HCT116 (cell line): ENCODE measurements at regions not wholly inside any gene's neighbourhood (a gene's known extent, or its start where the extent isn't known, plus 50 kb on each side); places are given as distances from the start of the nearest gene placed in this dataset.

Experiments used
- ATAC-seq: fragments of 200-7000 bp; cut with Tn5 transposase; 2 replicates; pipeline ENCODE4 v1.9.1; 2020; ENCODE audit warnings: mild to moderate bottlenecking, moderate library complexity
- BruUV-seq: library from RNA; stranded (reverse); fragments of 400-500 nt; replicated peaks from 2 replicates; lab custom pipeline; 2021; lab: Mats Ljungman, UMichigan
- CTCF ChIA-PET: fragments of 300-600 bp; sonication (Branson Sonifier 250); formaldehyde crosslinking; loops from one replicate; lab custom pipeline; 2021; ENCODE audit warnings: antibody characterized with exemption; lab: Charles Lee
- POLR2A ChIA-PET: fragments of 300-600, 350-600 bp; sonication (Branson Sonifier 250); formaldehyde crosslinking; loops from one replicate; lab custom pipeline; 2021; ENCODE audit warnings: antibody characterized with exemption; lab: Charles Lee
- RAD21 ChIA-PET, 2 experiments: fragments of 300-600 bp; sonication (Branson Sonifier 250); formaldehyde crosslinking; loops; one replicate each; lab custom pipeline; 2023; ENCODE audit warnings: low total read pairs in 2 of 2; ENCODE audit not compliant: uncharacterized antibody in 2 of 2, unreplicated experiment in 2 of 2, low non-redundant PET in 1 of 2; lab: Charles Lee
- DNase-seq: peaks from one replicate; pipeline ENCODE4 v3.0.0-alpha.2; 2010; ENCODE audit warnings: low read depth, low spot score
- H2AFZ ChIP-seq: fragments of 200-600 bp; shearing (Covaris generic), sonication (generic); 2 replicates; pipeline ENCODE4 v1.6.1; 2017; ENCODE audit warnings: low read depth, mixed run types, mixed read lengths, antibody characterized with exemption, low read length; ENCODE audit not compliant: poor library complexity, severe bottlenecking
- H3K27ac ChIP-seq: 2 replicates; pipeline ENCODE4 v1.5.1; 2012; ENCODE audit warnings: low read depth, low read length
- H3K27me3 ChIP-seq: fragments of 200-600 bp; sonication (generic); 2 replicates; pipeline ENCODE4 v1.6.1; 2016; ENCODE audit warnings: mixed run types, low read length, mixed read lengths; ENCODE audit not compliant: insufficient read depth
- H3K36me3 ChIP-seq, 2 experiments: fragments of 200-500 bp in 1 of 2; fragments of 200-600 bp in 1 of 2; sonication (Bioruptor generic) in 1 of 2; sonication (generic) in 1 of 2; 2 replicates each; pipeline versions ENCODE4 v1.5.1 to v1.6.1; 2014 to 2016; ENCODE audit warnings: low read length in 2 of 2, inconsistent platforms in 1 of 2, mixed read lengths in 1 of 2, mixed run types in 1 of 2; ENCODE audit not compliant: insufficient read depth in 2 of 2, control insufficient read depth in 1 of 2
- H3K4me1 ChIP-seq, 2 experiments: fragments of 200-600 bp in 1 of 2; sonication (generic) in 1 of 2; 2 replicates each; pipeline versions ENCODE4 v1.5.1 to v1.6.1; 2012 to 2017; ENCODE audit warnings: low read length in 2 of 2, inconsistent platforms in 1 of 2, mild to moderate bottlenecking in 1 of 2, mixed read lengths in 1 of 2, mixed run types in 1 of 2, moderate library complexity in 1 of 2; ENCODE audit not compliant: insufficient read depth in 2 of 2, control insufficient read depth in 1 of 2
- H3K4me2 ChIP-seq: fragments of 200-600 bp; sonication (generic); 2 replicates; pipeline ENCODE4 v1.6.1; 2017; ENCODE audit warnings: mixed run types, low read length, mixed read lengths
- H3K4me3 ChIP-seq, 2 experiments: fragments of 200-600 bp in 1 of 2; sonication (generic) in 1 of 2; replicated peaks in 1 of 2; 2 replicates each; pipeline ENCODE4 v1.5.1; 2011 to 2016; ENCODE audit warnings: low read length in 2 of 2, control low read depth in 1 of 2, low read depth in 1 of 2, mild to moderate bottlenecking in 1 of 2, mixed read lengths in 1 of 2, mixed run types in 1 of 2
- H3K79me2 ChIP-seq: fragments of 200-600 bp; sonication (generic); 2 replicates; pipeline ENCODE4 v1.6.1; 2017; ENCODE audit warnings: mild to moderate bottlenecking, mixed run types, low read length, moderate library complexity, mixed read lengths; ENCODE audit not compliant: insufficient read depth
- H3K9ac ChIP-seq: fragments of 200-600 bp; sonication (generic); 2 replicates; pipeline ENCODE4 v1.6.1; 2016; ENCODE audit warnings: low read length, mixed read lengths
- H3K9me2 ChIP-seq: fragments of 200-600 bp; sonication (generic), shearing (Covaris generic); 2 replicates; pipeline ENCODE4 v1.6.1; 2017; ENCODE audit warnings: mixed run types, mild to moderate bottlenecking, moderate library complexity; ENCODE audit not compliant: insufficient read depth
- H3K9me3 ChIP-seq, 2 experiments: fragments of 200-500 bp in 1 of 2; fragments of 200-600 bp in 1 of 2; sonication (Bioruptor generic) in 1 of 2; sonication (generic) in 1 of 2; 2 replicates each; pipeline ENCODE4 v1.6.1; 2014 to 2017; ENCODE audit warnings: low read length in 2 of 2, mixed read lengths in 2 of 2, inconsistent platforms in 1 of 2, low read depth in 1 of 2, mild to moderate bottlenecking in 1 of 2, mixed run types in 1 of 2, moderate library complexity in 1 of 2; ENCODE audit not compliant: control insufficient read depth in 1 of 2, insufficient read depth in 1 of 2
- H4K20me1 ChIP-seq: fragments of 200-600 bp; sonication (generic), shearing (Covaris generic); 2 replicates; pipeline ENCODE4 v1.6.1; 2017; ENCODE audit warnings: mixed run types, mild to moderate bottlenecking, moderate library complexity; ENCODE audit not compliant: insufficient read depth
- CEBPB ChIP-seq: IDR thresholded peaks from 2 replicates; pipeline ENCODE4 v1.6.1; 2012; ENCODE audit warnings: low read depth
- EGR1 ChIP-seq: IDR thresholded peaks from 2 replicates; pipeline ENCODE4 v1.6.1; 2012; ENCODE audit warnings: low read depth
- JUND ChIP-seq: IDR thresholded peaks from 2 replicates; pipeline ENCODE4 v1.6.1; 2012
- POLR2AphosphoS5 ChIP-seq: IDR thresholded peaks from 2 replicates; pipeline ENCODE4 v1.6.1; 2011; ENCODE audit warnings: mild to moderate bottlenecking, low read depth, low read length, moderate library complexity
- RAD21 ChIP-seq: IDR thresholded peaks from 2 replicates; pipeline ENCODE4 v1.6.1; 2012; ENCODE audit warnings: low read depth, mild to moderate bottlenecking
- SIN3A ChIP-seq: IDR thresholded peaks from 2 replicates; pipeline ENCODE4 v1.6.1; 2012; ENCODE audit warnings: low read depth
- SP1 ChIP-seq: IDR thresholded peaks from 2 replicates; pipeline ENCODE4 v1.6.1; 2012; ENCODE audit warnings: low read depth
- intact Hi-C: fragments of 100-400 bp; cut with micrococcal nuclease; formaldehyde crosslinking; loops from 2 replicates; pipeline ENCODE4 v1.10.0; 2022
- TF ChIP-seq, protein P1 (sequence below): IDR thresholded peaks from 2 replicates; pipeline ENCODE4 v1.6.1; 2012
- TF ChIP-seq, protein P2 (sequence below): IDR thresholded peaks from 2 replicates; pipeline ENCODE4 v1.6.1; 2011; ENCODE audit warnings: mild to moderate bottlenecking, low read length, moderate library complexity; ENCODE audit not compliant: insufficient replicate concordance; ENCODE audit errors: extremely low read depth
- TF ChIP-seq, protein P3 (sequence below): IDR thresholded peaks from 2 replicates; pipeline ENCODE4 v1.6.1; 2012; ENCODE audit warnings: low read depth

DNA sequence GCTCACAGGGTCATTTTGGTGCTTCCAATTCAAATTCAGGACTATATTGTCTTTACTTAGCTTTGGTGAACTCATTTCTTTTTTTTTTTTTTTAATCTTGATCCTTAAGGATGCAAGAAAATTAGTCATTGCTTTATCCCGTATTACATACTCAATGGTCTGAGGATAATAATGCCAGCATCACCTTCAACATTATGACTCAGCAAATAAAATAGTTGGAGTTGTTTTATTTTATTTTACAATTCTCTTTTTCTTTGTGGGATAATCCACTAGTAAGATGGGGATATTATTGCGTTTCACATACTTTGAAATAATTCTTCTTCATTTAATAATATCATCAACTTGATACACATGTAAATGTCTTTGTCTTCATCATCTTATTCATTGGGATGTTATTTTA lies 954.9 kb upstream of the GYPC start:
- H4K20me1 ChIP-seq = no peaks in the 10 kb centered on the region
- H3K9me2 ChIP-seq = no peaks in the 10 kb centered on the region
- ChIA-PET POLR2A (no interaction called here), CTCF (no interaction called here), RAD21 (no interaction called here)
- intact Hi-C loops = no loop called here
- no peak overlapping the region for H3K4me3 ChIP-seq
- H3K4me1 ChIP-seq = no peaks in the 10 kb centered on the region
- ATAC-seq = no peak
- peaks cover 12 to 17% of the 10 kb centered on the region in 2 experiments; a peak in 2 of 4 replicates for H3K9me3 ChIP-seq
- H3K27ac ChIP-seq = no peak overlapping the region
- no peak overlapping the region for H2AFZ ChIP-seq
- H3K36me3 ChIP-seq = no peaks in the 10 kb centered on the region
- H3K79me2 ChIP-seq = no peaks in the 10 kb centered on the region
- DNase-seq = no peak
- no TSS peak for BruUV-seq
- no peaks in the 10 kb centered on the region for H3K27me3 ChIP-seq
- no peak overlapping the region for H3K4me2 ChIP-seq
- no peak for TF ChIP-seq CEBPB
- TF ChIP-seq RAD21 = no peak
- TF ChIP-seq, protein P1, sequence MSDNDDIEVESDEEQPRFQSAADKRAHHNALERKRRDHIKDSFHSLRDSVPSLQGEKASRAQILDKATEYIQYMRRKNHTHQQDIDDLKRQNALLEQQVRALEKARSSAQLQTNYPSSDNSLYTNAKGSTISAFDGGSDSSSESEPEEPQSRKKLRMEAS = no peak
- TF ChIP-seq SIN3A = no peak
- no peak for TF ChIP-seq POLR2AphosphoS5
- H3K9ac ChIP-seq = no peak overlapping the region

DNA sequence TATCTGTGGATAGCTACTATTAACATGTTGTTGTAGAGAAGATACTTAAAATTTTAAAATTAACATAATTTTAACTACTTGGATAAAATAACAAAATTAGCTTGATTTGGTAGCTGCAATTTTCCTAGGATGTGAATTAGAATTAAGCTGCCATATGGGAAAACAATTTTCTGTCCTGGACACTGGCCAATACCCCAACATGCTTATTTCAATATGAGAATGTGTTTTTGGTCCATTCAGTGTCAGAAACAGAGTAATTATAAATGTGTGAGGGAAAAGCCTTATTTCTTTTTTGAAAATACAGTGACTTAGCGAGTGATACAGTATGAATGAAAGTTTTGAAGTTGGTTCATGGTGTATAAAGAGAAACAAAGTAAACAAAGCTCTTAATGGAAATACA lies 948.3 kb upstream of the GYPC start:
- Histone ChIP-seq H4K20me1 (no peaks in the 10 kb centered on the region), H3K9me2 (no peaks in the 10 kb centered on the region), H3K4me2 (no peak overlapping the region), H3K27me3 (no peaks in the 10 kb centered on the region), H3K79me2 (no peaks in the 10 kb centered on the region), H3K27ac (no peak overlapping the region), H3K9ac (no peak overlapping the region), H3K9me3 (peaks cover 7 to 20% of the 10 kb centered on the region in 2 experiments; a peak in 2 of 4 replicates), H3K4me1 (no peaks in the 10 kb centered on the region), H3K36me3 (no peaks in the 10 kb centered on the region), H2AFZ (no peak overlapping the region), H3K4me3 (no peak overlapping the region)
- TF ChIP-seq EGR1 (no peak), CEBPB (no peak), JUND (no peak), SIN3A (no peak), SP1 (no peak)
- TF ChIP-seq, protein P2, sequence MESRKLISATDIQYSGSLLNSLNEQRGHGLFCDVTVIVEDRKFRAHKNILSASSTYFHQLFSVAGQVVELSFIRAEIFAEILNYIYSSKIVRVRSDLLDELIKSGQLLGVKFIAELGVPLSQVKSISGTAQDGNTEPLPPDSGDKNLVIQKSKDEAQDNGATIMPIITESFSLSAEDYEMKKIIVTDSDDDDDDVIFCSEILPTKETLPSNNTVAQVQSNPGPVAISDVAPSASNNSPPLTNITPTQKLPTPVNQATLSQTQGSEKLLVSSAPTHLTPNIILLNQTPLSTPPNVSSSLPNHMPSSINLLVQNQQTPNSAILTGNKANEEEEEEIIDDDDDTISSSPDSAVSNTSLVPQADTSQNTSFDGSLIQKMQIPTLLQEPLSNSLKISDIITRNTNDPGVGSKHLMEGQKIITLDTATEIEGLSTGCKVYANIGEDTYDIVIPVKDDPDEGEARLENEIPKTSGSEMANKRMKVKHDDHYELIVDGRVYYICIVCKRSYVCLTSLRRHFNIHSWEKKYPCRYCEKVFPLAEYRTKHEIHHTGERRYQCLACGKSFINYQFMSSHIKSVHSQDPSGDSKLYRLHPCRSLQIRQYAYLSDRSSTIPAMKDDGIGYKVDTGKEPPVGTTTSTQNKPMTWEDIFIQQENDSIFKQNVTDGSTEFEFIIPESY = no peak
- TF ChIP-seq, protein P3, sequence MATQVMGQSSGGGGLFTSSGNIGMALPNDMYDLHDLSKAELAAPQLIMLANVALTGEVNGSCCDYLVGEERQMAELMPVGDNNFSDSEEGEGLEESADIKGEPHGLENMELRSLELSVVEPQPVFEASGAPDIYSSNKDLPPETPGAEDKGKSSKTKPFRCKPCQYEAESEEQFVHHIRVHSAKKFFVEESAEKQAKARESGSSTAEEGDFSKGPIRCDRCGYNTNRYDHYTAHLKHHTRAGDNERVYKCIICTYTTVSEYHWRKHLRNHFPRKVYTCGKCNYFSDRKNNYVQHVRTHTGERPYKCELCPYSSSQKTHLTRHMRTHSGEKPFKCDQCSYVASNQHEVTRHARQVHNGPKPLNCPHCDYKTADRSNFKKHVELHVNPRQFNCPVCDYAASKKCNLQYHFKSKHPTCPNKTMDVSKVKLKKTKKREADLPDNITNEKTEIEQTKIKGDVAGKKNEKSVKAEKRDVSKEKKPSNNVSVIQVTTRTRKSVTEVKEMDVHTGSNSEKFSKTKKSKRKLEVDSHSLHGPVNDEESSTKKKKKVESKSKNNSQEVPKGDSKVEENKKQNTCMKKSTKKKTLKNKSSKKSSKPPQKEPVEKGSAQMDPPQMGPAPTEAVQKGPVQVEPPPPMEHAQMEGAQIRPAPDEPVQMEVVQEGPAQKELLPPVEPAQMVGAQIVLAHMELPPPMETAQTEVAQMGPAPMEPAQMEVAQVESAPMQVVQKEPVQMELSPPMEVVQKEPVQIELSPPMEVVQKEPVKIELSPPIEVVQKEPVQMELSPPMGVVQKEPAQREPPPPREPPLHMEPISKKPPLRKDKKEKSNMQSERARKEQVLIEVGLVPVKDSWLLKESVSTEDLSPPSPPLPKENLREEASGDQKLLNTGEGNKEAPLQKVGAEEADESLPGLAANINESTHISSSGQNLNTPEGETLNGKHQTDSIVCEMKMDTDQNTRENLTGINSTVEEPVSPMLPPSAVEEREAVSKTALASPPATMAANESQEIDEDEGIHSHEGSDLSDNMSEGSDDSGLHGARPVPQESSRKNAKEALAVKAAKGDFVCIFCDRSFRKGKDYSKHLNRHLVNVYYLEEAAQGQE = no peak
- TF ChIP-seq, protein P1 = no peak
- no peak for ATAC-seq
- ChIA-PET POLR2A (no interaction called here), CTCF (no interaction called here), RAD21 (no interaction called here)
- no peak for DNase-seq
- BruUV-seq = no TSS peak
- intact Hi-C loops = no loop called here
